IMR-90 (cell line): ENCODE measurements at regions not wholly inside any gene's neighbourhood (a gene's known extent, or its start where the extent isn't known, plus 50 kb on each side); places are given as distances from the start of the nearest gene placed in this dataset.
A peak's percentile ranks its signal among the peaks of the same experiment; 100 is the strongest.

Experiments used
- ATAC-seq: fragments of 200-7000 bp; cut with Tn5 transposase; 2 replicates; pipeline ENCODE4 v1.9.1; 2020; ENCODE audit warnings: low read depth, mild to moderate bottlenecking, moderate library complexity
- BruUV-seq: library from RNA; stranded (reverse); fragments of 400-500 nt; replicated peaks from 2 replicates; lab custom pipeline; 2021; lab: Mats Ljungman, UMichigan
- CTCF ChIA-PET: fragments of 300-600 bp; formaldehyde crosslinking; extraction: SDS; loops from one replicate; lab custom pipeline; 2021; ENCODE audit warnings: antibody characterized with exemption; lab: Yijun Ruan, JAX
- POLR2A ChIA-PET: fragments of 300-600 bp; sonication (Branson Sonifier 250); formaldehyde crosslinking; loops from one replicate; lab custom pipeline; 2022; ENCODE audit warnings: antibody characterized with exemption; ENCODE audit not compliant: unreplicated experiment; lab: Charles Lee
- DNase-seq: peaks from one replicate; pipeline ENCODE4 v3.0.0; 2013
- H2AFZ ChIP-seq: replicated peaks from 2 replicates; pipeline ENCODE3; 2013; ENCODE audit warnings: low read length, mild to moderate bottlenecking; ENCODE audit not compliant: poor library complexity
- H2AK5ac ChIP-seq: 2 replicates; pipeline ENCODE4 v1.6.1; 2013; ENCODE audit warnings: low read depth, low read length, inconsistent platforms
- H2AK9ac ChIP-seq: replicated peaks from 2 replicates; pipeline ENCODE3; 2013; ENCODE audit warnings: mild to moderate bottlenecking, low read depth, low read length, moderate library complexity; ENCODE audit not compliant: poor library complexity
- H2BK120ac ChIP-seq: 2 replicates; pipeline ENCODE4 v1.6.1; 2013; ENCODE audit warnings: low read depth, low read length, inconsistent platforms
- H2BK15ac ChIP-seq: 3 replicates; pipeline ENCODE4 v1.6.1; 2013; ENCODE audit warnings: low read depth, low read length, inconsistent platforms
- H2BK20ac ChIP-seq: 2 replicates; pipeline ENCODE4 v1.6.1; 2013; ENCODE audit warnings: low read depth, mild to moderate bottlenecking, inconsistent platforms, low read length, moderate library complexity
- H2BK5ac ChIP-seq: 2 replicates; pipeline ENCODE4 v1.6.1; 2013; ENCODE audit warnings: mild to moderate bottlenecking, low read depth, low read length, inconsistent platforms; ENCODE audit not compliant: poor library complexity, severe bottlenecking
- H3K14ac ChIP-seq: replicated peaks from 2 replicates; pipeline ENCODE4 v1.6.1; 2013; ENCODE audit warnings: low read depth, low read length, inconsistent platforms
- H3K18ac ChIP-seq: 2 replicates; pipeline ENCODE4 v1.6.1; 2013; ENCODE audit warnings: low read depth, low read length, control low read depth
- H3K23ac ChIP-seq: 2 replicates; pipeline ENCODE4 v1.6.1; 2013; ENCODE audit warnings: low read depth, low read length, inconsistent platforms
- H3K27ac ChIP-seq: 2 replicates; pipeline ENCODE4 v1.5.1; 2013; ENCODE audit warnings: mild to moderate bottlenecking, control low read depth, low read length; ENCODE audit not compliant: insufficient read depth
- H3K27me3 ChIP-seq: 2 replicates; pipeline ENCODE4 v1.6.1; 2013; ENCODE audit warnings: low read length; ENCODE audit not compliant: control insufficient read depth, insufficient read depth
- H3K36me3 ChIP-seq: 2 replicates; pipeline ENCODE4 v1.6.1; 2013; ENCODE audit warnings: low read length, mixed read lengths; ENCODE audit not compliant: control insufficient read depth, insufficient read depth
- H3K4ac ChIP-seq: 2 replicates; pipeline ENCODE4 v1.6.1; 2013; ENCODE audit warnings: low read depth, low read length, inconsistent platforms
- H3K4me1 ChIP-seq: 2 replicates; pipeline ENCODE4 v1.6.1; 2013; ENCODE audit warnings: low read length, mixed read lengths; ENCODE audit not compliant: control insufficient read depth, insufficient read depth
- H3K4me2 ChIP-seq: 2 replicates; pipeline ENCODE4 v1.6.1; 2013; ENCODE audit warnings: low read depth, mild to moderate bottlenecking, control low read depth, low read length, moderate library complexity
- H3K4me3 ChIP-seq: 2 replicates; pipeline ENCODE4 v1.5.1; 2013; ENCODE audit warnings: low read depth, mild to moderate bottlenecking, control low read depth, low read length, moderate library complexity; ENCODE audit not compliant: insufficient read depth
- H3K56ac ChIP-seq: 2 replicates; pipeline ENCODE4 v1.6.1; 2013; ENCODE audit warnings: low read length, inconsistent platforms; ENCODE audit not compliant: insufficient read depth; ENCODE audit errors: extremely low read depth
- H3K79me1 ChIP-seq, 2 experiments: 2 replicates each; pipeline ENCODE4 v1.6.1; 2013; ENCODE audit warnings: low read length in 2 of 2, inconsistent platforms in 1 of 2, low read depth in 1 of 2
- H3K9ac ChIP-seq: 2 replicates; pipeline ENCODE4 v1.6.1; 2013; ENCODE audit warnings: low read depth, low read length, control low read depth
- H3K9me1 ChIP-seq: 2 replicates; pipeline ENCODE4 v1.6.1; 2013; ENCODE audit warnings: low read length, inconsistent platforms; ENCODE audit not compliant: insufficient read depth
- H3K9me3 ChIP-seq: 2 replicates; pipeline ENCODE4 v1.6.1; 2013; ENCODE audit warnings: low read length; ENCODE audit not compliant: control insufficient read depth, insufficient read depth
- H4K20me1 ChIP-seq: 2 replicates; pipeline ENCODE4 v1.6.1; 2013; ENCODE audit warnings: low read length, inconsistent platforms; ENCODE audit not compliant: insufficient read depth
- H4K5ac ChIP-seq: 2 replicates; pipeline ENCODE4 v1.6.1; 2013; ENCODE audit warnings: mild to moderate bottlenecking, low read depth, low read length, control low read depth
- H4K8ac ChIP-seq, 2 experiments: 2 replicates each; pipeline ENCODE4 v1.6.1; 2013; ENCODE audit warnings: low read depth in 2 of 2, low read length in 2 of 2, control low read depth in 1 of 2, inconsistent platforms in 1 of 2
- H4K91ac ChIP-seq: 2 replicates; pipeline ENCODE4 v1.6.1; 2013; ENCODE audit warnings: low read depth, low read length, inconsistent platforms; ENCODE audit not compliant: insufficient read depth
- BHLHE40 ChIP-seq: fragments of 150-350 bp; IDR thresholded peaks from 2 replicates; pipeline ENCODE4 v1.6.1; 2016; ENCODE audit warnings: mild to moderate bottlenecking, low read depth, low read length
- CEBPB ChIP-seq: IDR thresholded peaks from 2 replicates; pipeline ENCODE4 v1.6.1; 2012; ENCODE audit warnings: low read depth, low read length, improper control_type of control experiment
- NFE2L2 ChIP-seq: fragments of 150-350 bp; IDR thresholded peaks from 2 replicates; pipeline ENCODE4 v1.6.1; 2016; ENCODE audit warnings: low read depth, mild to moderate bottlenecking, low read length
- RCOR1 ChIP-seq: IDR thresholded peaks from 2 replicates; pipeline ENCODE4 v1.6.1; 2012; ENCODE audit warnings: mild to moderate bottlenecking, low read length, improper control_type of control experiment; ENCODE audit not compliant: insufficient replicate concordance
- WGBS, 2 experiments: methylation state at CpG; one replicate each; pipeline versions ENCODE4 v1.1.5 to v1.1.7; 2013; ENCODE audit warnings: missing lambda C conversion rate in 2 of 2; ENCODE audit not compliant: insufficient read length in 1 of 2; ENCODE audit errors: extremely low coverage in 2 of 2; 5-methylcytosine and 5-hydroxymethylcytosine counted together
- dilution Hi-C: fragments of 300-500 bp; cut with HindIII; formaldehyde crosslinking; loops from one replicate; pipeline ENCODE4 v1.14.3; 2018; ENCODE audit warnings: low sequenced_read_pairs; ENCODE audit not compliant: unreplicated experiment
- in situ Hi-C: fragments of 300-500 bp; cut with MboI; formaldehyde crosslinking; loops from 3 replicates; pipeline ENCODE4 v1.14.3; 2019; ENCODE audit warnings: low sequenced_read_pairs, inconsistent platforms, mixed read lengths
- intact Hi-C: fragments of 100-400 bp; cut with micrococcal nuclease; formaldehyde crosslinking; loops from 2 replicates; pipeline ENCODE4 v1.10.0; 2022

GRCh38 chr5:93247105-93247504 lies 333.9 kb downstream of the NR2F1-AS1 start:
- no CpG with 5 or more reads among the region's 3 CpGs for WGBS, 2 experiments
- Histone ChIP-seq H4K5ac (0 out of 2 replicates have a peak overlapping the region, but pooled peaks have one; percentile 15), H4K91ac (no peak overlapping the region), H2AK9ac (no peak overlapping the region), H2BK15ac (no peak overlapping the region; the same call in 2 of the 3 replicates), H2AK5ac (no peak overlapping the region), H3K36me3 (no peaks in the 10 kb centered on the region), H3K23ac (no peak overlapping the region), H3K27me3 (no peaks in the 10 kb centered on the region), H3K4ac (no peak overlapping the region), H3K56ac (no peak overlapping the region), H3K27ac (no peak overlapping the region), H3K4me2 (no peak overlapping the region), H3K4me1 (peaks cover 4% of the 10 kb centered on the region), H3K4me3 (no peak overlapping the region), H3K9me3 (no peaks in the 10 kb centered on the region), H3K79me1 (no peaks in the 10 kb centered on the region), H2BK20ac (peak overlapping the region; percentile 76), H2AFZ (no peak overlapping the region), H3K9ac (no peak overlapping the region), H3K18ac (peak overlapping the region; percentile 88), H2BK5ac (no peak overlapping the region), H2BK120ac (peak overlapping the region; percentile 46; the same call in 1 of the 2 replicates), H4K8ac (no peak overlapping the region), H4K20me1 (no peaks in the 10 kb centered on the region), H3K14ac (no peak overlapping the region), H3K9me1 (no peaks in the 10 kb centered on the region)
- no peak for ATAC-seq
- intact Hi-C loops (loop anchor here (10.0 kb wide), 2 partner anchors 332 to 562 kb away; no protein-coding TSS in a partner anchor), in situ Hi-C loops (no loop called here), dilution Hi-C loops (no loop called here)
- BruUV-seq: no TSS peak
- TF ChIP-seq BHLHE40: no peak
- TF ChIP-seq NFE2L2: no peak
- no peak for TF ChIP-seq RCOR1
- TF ChIP-seq CEBPB: no peak
- CTCF ChIA-PET: no interaction called here
- POLR2A ChIA-PET: no interaction called here
- no peak for DNase-seq
